ENCODE measurements at regions not wholly inside any gene's neighbourhood (a gene's known extent, or its start where the extent isn't known, plus 50 kb on each side); places are given as distances from the start of the nearest gene placed in this dataset.

DNA sequence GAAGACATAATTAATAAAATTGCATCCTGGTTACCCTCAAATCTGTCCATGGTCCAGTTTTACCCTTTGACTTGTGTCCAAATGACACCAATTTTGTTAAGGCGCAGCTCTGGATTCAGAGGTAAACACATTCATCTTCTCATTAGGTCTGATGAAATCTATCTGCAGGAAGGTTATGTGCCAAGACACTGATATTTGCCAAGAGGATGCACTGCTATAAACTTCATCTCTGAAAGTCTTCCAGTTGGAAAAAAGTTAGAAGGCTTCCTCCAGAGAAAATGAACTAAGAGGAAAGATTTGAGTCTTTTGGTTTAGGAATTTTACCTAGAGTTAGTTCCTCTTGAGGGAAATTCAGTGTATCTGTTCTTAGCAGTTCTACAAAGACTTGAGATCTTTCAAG lies 717.8 kb downstream of the DTWD2 start:
- no peak for TF ChIP-seq RAD21 (conservative IDR thresholded peaks at IDR 0.05)
- no peak for TF ChIP-seq TAF1 (IDR thresholded peaks at IDR 0.05; ENCODE audit: low read depth)
- TF ChIP-seq, protein P1, sequence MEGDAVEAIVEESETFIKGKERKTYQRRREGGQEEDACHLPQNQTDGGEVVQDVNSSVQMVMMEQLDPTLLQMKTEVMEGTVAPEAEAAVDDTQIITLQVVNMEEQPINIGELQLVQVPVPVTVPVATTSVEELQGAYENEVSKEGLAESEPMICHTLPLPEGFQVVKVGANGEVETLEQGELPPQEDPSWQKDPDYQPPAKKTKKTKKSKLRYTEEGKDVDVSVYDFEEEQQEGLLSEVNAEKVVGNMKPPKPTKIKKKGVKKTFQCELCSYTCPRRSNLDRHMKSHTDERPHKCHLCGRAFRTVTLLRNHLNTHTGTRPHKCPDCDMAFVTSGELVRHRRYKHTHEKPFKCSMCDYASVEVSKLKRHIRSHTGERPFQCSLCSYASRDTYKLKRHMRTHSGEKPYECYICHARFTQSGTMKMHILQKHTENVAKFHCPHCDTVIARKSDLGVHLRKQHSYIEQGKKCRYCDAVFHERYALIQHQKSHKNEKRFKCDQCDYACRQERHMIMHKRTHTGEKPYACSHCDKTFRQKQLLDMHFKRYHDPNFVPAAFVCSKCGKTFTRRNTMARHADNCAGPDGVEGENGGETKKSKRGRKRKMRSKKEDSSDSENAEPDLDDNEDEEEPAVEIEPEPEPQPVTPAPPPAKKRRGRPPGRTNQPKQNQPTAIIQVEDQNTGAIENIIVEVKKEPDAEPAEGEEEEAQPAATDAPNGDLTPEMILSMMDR (IDR thresholded peaks at IDR 0.05; ENCODE audit: poor library complexity, severe bottlenecking), result no peak
- no peak for TF ChIP-seq SMC3 (conservative IDR thresholded peaks at IDR 0.05; ENCODE audit: poor library complexity)
- no peak for TF ChIP-seq EP300 (conservative IDR thresholded peaks at IDR 0.05; ENCODE audit: poor library complexity, severe bottlenecking)
- TF ChIP-seq EZH2 (IDR thresholded peaks at IDR 0.05; ENCODE audit: borderline replicate concordance, insufficient read depth, low read length, poor library complexity, severe bottlenecking), result no peak
- TF ChIP-seq, protein P2, sequence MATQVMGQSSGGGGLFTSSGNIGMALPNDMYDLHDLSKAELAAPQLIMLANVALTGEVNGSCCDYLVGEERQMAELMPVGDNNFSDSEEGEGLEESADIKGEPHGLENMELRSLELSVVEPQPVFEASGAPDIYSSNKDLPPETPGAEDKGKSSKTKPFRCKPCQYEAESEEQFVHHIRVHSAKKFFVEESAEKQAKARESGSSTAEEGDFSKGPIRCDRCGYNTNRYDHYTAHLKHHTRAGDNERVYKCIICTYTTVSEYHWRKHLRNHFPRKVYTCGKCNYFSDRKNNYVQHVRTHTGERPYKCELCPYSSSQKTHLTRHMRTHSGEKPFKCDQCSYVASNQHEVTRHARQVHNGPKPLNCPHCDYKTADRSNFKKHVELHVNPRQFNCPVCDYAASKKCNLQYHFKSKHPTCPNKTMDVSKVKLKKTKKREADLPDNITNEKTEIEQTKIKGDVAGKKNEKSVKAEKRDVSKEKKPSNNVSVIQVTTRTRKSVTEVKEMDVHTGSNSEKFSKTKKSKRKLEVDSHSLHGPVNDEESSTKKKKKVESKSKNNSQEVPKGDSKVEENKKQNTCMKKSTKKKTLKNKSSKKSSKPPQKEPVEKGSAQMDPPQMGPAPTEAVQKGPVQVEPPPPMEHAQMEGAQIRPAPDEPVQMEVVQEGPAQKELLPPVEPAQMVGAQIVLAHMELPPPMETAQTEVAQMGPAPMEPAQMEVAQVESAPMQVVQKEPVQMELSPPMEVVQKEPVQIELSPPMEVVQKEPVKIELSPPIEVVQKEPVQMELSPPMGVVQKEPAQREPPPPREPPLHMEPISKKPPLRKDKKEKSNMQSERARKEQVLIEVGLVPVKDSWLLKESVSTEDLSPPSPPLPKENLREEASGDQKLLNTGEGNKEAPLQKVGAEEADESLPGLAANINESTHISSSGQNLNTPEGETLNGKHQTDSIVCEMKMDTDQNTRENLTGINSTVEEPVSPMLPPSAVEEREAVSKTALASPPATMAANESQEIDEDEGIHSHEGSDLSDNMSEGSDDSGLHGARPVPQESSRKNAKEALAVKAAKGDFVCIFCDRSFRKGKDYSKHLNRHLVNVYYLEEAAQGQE (IDR thresholded peaks at IDR 0.05; ENCODE audit: borderline replicate concordance), result no peak
- TF ChIP-seq MXI1 (conservative IDR thresholded peaks at IDR 0.05; ENCODE audit: poor library complexity, severe bottlenecking), result no peak
- no peak for TF ChIP-seq POLR2AphosphoS5 (IDR thresholded peaks at IDR 0.05)
- H3K79me2 ChIP-seq (replicated peaks; ENCODE audit: insufficient read depth, low read length), result no peaks in the 10 kb centered on the region
- H3K36me3 ChIP-seq (ENCODE audit: insufficient read depth, low read length), result no peaks in the 10 kb centered on the region
- H3K27me3 ChIP-seq (ENCODE audit: insufficient read depth, low read depth, low read length), result no peaks in the 10 kb centered on the region
- no peak overlapping the region for H3K9ac ChIP-seq (ENCODE audit: low read length)
- H3K4me2 ChIP-seq (ENCODE audit: low read length), result no peak overlapping the region
- H3F3A ChIP-seq (ENCODE audit: insufficient read depth, low read length, poor library complexity, severe bottlenecking), result no peaks in the 10 kb centered on the region
- no peak overlapping the region for H3K27ac ChIP-seq (ENCODE audit: low read length)
- no peaks in the 10 kb centered on the region for H3K9me2 ChIP-seq (ENCODE audit: insufficient read depth, low read length)
- H3K9me3 ChIP-seq (ENCODE audit: low read length), result no peaks in the 10 kb centered on the region
- no peak overlapping the region for H2AFZ ChIP-seq (ENCODE audit: low read depth, low read length)
- H3K4me3 ChIP-seq (ENCODE audit: low read length), result no peak overlapping the region
- no peaks in the 10 kb centered on the region for H4K20me1 ChIP-seq (ENCODE audit: insufficient read depth)

DNA sequence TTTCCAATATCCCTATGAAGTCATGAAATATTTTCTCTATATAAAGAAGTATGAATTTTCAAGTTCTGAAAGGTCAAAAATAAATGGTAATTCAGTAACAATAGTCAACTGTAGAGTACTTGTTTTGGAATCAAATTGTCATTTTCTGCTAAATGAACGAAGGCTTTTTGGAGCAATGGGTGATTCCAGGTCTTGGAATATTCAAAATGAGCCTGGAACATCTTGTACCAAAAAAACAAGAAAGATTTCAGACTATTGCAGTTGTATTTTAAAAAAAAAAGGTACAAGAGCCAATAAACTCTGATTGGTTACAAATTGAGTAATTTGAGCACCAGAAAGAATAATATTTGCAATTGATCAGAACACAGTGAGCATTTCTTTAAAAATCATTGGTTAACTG lies 730.1 kb downstream of the DTWD2 start:
- H3K36me3 ChIP-seq (ENCODE audit: insufficient read depth, low read length), result no peaks in the 10 kb centered on the region
- no peak overlapping the region for H3K9ac ChIP-seq (ENCODE audit: low read length)
- no peak overlapping the region for H3K4me2 ChIP-seq (ENCODE audit: low read length)
- no peaks in the 10 kb centered on the region for H3F3A ChIP-seq (ENCODE audit: insufficient read depth, low read length, poor library complexity, severe bottlenecking)
- H3K27me3 ChIP-seq (ENCODE audit: insufficient read depth, low read depth, low read length), result no peaks in the 10 kb centered on the region
- H4K20me1 ChIP-seq (ENCODE audit: insufficient read depth), result no peaks in the 10 kb centered on the region
- no peaks in the 10 kb centered on the region for H3K79me2 ChIP-seq (replicated peaks; ENCODE audit: insufficient read depth, low read length)
- TF ChIP-seq EZH2 (IDR thresholded peaks at IDR 0.05; ENCODE audit: borderline replicate concordance, insufficient read depth, low read length, poor library complexity, severe bottlenecking) (no peak), TAF1 (IDR thresholded peaks at IDR 0.05; ENCODE audit: low read depth) (no peak), EP300 (conservative IDR thresholded peaks at IDR 0.05; ENCODE audit: poor library complexity, severe bottlenecking) (no peak), RAD21 (conservative IDR thresholded peaks at IDR 0.05) (no peak), POLR2AphosphoS5 (IDR thresholded peaks at IDR 0.05) (no peak), MXI1 (conservative IDR thresholded peaks at IDR 0.05; ENCODE audit: poor library complexity, severe bottlenecking) (no peak), SMC3 (conservative IDR thresholded peaks at IDR 0.05; ENCODE audit: poor library complexity) (no peak)
- TF ChIP-seq, protein P2 (IDR thresholded peaks at IDR 0.05; ENCODE audit: borderline replicate concordance), result no peak
- TF ChIP-seq, protein P1 (IDR thresholded peaks at IDR 0.05; ENCODE audit: poor library complexity, severe bottlenecking), result no peak
- H3K9me2 ChIP-seq (ENCODE audit: insufficient read depth, low read length), result no peaks in the 10 kb centered on the region
- H2AFZ ChIP-seq (ENCODE audit: low read depth, low read length), result no peak overlapping the region
- H3K27ac ChIP-seq (ENCODE audit: low read length), result no peak overlapping the region
- no peak overlapping the region for H3K4me3 ChIP-seq (ENCODE audit: low read length)
- no peaks in the 10 kb centered on the region for H3K9me3 ChIP-seq (ENCODE audit: low read length)
